Upper lobe of left lung (tissue), 6 donors: ENCODE measurements at regions not wholly inside any gene's neighbourhood (a gene's known extent, or its start where the extent isn't known, plus 50 kb on each side); places are given as distances from the start of the nearest gene placed in this dataset.

ENCODE experiments used
- ATAC-seq, 2 donors: fragments of 200-7000 bp; cut with Tn5 transposase; one replicate each; pipeline ENCODE4 v1.9.1; 2022; ENCODE audit warnings: mild to moderate bottlenecking in 2 of 2, moderate library complexity in 2 of 2; ENCODE audit not compliant: low FRiP score in 2 of 2
- DNase-seq, 2 donors: peaks; one replicate each; pipeline ENCODE4 v3.0.0-alpha.2; 2019 to 2020
- H3K27ac ChIP-seq, 4 donors: fragments of 200-600 bp; sonication (generic); one replicate each; pipeline ENCODE4 v1.5.1; 2016 to 2019
- H3K27me3 ChIP-seq, 4 donors: fragments of 200-600 bp; sonication (generic); one replicate each; pipeline ENCODE4 v1.5.1; 2017 to 2019
- H3K36me3 ChIP-seq, 4 donors: fragments of 200-600 bp; sonication (generic); one replicate each; pipeline ENCODE4 v1.5.1; 2016 to 2019
- H3K4me1 ChIP-seq, 4 donors: fragments of 200-600 bp; sonication (generic); one replicate each; pipeline ENCODE4 v1.5.1; 2018 to 2019
- H3K4me3 ChIP-seq, 4 donors: fragments of 200-600 bp; sonication (generic); one replicate each; pipeline ENCODE4 v1.5.1; 2017 to 2019; ENCODE audit warnings: mild to moderate bottlenecking in 2 of 4, moderate library complexity in 1 of 4
- H3K9me3 ChIP-seq, 4 donors: fragments of 200-600 bp; sonication (generic); one replicate each; pipeline ENCODE4 v1.5.1; 2018 to 2019
- EP300 ChIP-seq, 4 donors: sonication (generic); formaldehyde crosslinking; IDR thresholded peaks; one replicate each; pipeline ENCODE4 v1.5.1; 2017; ENCODE audit warnings: antibody characterized with exemption in 4 of 4, control low read depth in 2 of 4
- POLR2A ChIP-seq, 4 donors: fragments of 450-650 bp; IDR thresholded peaks; one replicate each; pipeline ENCODE4 v1.5.1; 2016 to 2017; ENCODE audit warnings: antibody characterized with exemption in 4 of 4, mild to moderate bottlenecking in 2 of 4
- POLR2AphosphoS5 ChIP-seq, 2 donors: sonication (generic); formaldehyde crosslinking; IDR thresholded peaks; one replicate each; pipeline ENCODE4 v1.5.1; 2017; ENCODE audit warnings: antibody characterized with exemption in 2 of 2
- WGBS, 2 donors: methylation state at CpG; one replicate each; pipeline ENCODE4 v1.1.5; 2017 to 2018; 5-methylcytosine and 5-hydroxymethylcytosine counted together
- TF ChIP-seq, protein P1 (sequence below), 6 experiments: fragments of 450-650 bp in 4 of 6; fragments of 200-600 bp in 2 of 6; sonication (generic) in 2 of 6; IDR thresholded peaks; one replicate each; pipeline ENCODE4 v1.5.1; 2016 to 2019; ENCODE audit warnings: antibody characterized with exemption in 6 of 6
- donor health status: DM: no; HTN: no; CAD: no; lungs with moderate emphysema.
- donor health status: DM: no; HTN: yes; CAD: no; lungs with severe emphysema.

GRCh38 chr14:38507299-38507698 lies 251.4 kb upstream of the CLEC14A start:
- H3K9me3 ChIP-seq = no peaks in the 10 kb centered on the region
- TF ChIP-seq POLR2AphosphoS5 (IDR thresholded peaks at IDR 0.05) = no peak
- TF ChIP-seq, protein P1, sequence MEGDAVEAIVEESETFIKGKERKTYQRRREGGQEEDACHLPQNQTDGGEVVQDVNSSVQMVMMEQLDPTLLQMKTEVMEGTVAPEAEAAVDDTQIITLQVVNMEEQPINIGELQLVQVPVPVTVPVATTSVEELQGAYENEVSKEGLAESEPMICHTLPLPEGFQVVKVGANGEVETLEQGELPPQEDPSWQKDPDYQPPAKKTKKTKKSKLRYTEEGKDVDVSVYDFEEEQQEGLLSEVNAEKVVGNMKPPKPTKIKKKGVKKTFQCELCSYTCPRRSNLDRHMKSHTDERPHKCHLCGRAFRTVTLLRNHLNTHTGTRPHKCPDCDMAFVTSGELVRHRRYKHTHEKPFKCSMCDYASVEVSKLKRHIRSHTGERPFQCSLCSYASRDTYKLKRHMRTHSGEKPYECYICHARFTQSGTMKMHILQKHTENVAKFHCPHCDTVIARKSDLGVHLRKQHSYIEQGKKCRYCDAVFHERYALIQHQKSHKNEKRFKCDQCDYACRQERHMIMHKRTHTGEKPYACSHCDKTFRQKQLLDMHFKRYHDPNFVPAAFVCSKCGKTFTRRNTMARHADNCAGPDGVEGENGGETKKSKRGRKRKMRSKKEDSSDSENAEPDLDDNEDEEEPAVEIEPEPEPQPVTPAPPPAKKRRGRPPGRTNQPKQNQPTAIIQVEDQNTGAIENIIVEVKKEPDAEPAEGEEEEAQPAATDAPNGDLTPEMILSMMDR (IDR thresholded peaks at IDR 0.05) = no peak
- DNase-seq = no peak
- H3K4me1 ChIP-seq = no peaks in the 10 kb centered on the region
- no peaks in the 10 kb centered on the region for H3K27me3 ChIP-seq
- no peak overlapping the region for H3K27ac ChIP-seq
- H3K36me3 ChIP-seq = no peaks in the 10 kb centered on the region
- no peak for ATAC-seq
- H3K4me3 ChIP-seq = no peak overlapping the region

DNA sequence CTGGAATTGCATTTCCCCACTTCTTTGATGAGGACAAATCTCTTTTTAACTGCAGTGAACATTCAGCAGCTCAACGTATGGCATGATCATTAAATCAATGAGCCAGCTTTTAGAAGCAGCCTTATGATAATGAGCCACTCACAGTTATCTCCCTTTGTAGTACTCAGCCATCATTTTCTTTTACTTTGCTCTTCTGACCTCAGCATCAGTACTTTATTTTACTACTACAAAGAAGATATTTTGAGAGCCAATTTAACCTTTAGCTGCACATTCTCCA lies 250.0 kb upstream of the CLEC14A start:
- H3K27ac ChIP-seq = no peak overlapping the region
- ATAC-seq = no peak
- 45 to 64% methylated on average over 1 of the region's 1 CpG for WGBS, 2 donors
- no peak for DNase-seq
- no peaks in the 10 kb centered on the region for H3K36me3 ChIP-seq
- TF ChIP-seq EP300 (IDR thresholded peaks at IDR 0.05) (no peak), POLR2AphosphoS5 (IDR thresholded peaks at IDR 0.05) (no peak), POLR2A (IDR thresholded peaks at IDR 0.05) (no peak)
- TF ChIP-seq, protein P1 (IDR thresholded peaks at IDR 0.05) = no peak
- no peaks in the 10 kb centered on the region for H3K9me3 ChIP-seq
- no peaks in the 10 kb centered on the region for H3K27me3 ChIP-seq
- H3K4me3 ChIP-seq = no peak overlapping the region
- H3K4me1 ChIP-seq = no peaks in the 10 kb centered on the region

DNA sequence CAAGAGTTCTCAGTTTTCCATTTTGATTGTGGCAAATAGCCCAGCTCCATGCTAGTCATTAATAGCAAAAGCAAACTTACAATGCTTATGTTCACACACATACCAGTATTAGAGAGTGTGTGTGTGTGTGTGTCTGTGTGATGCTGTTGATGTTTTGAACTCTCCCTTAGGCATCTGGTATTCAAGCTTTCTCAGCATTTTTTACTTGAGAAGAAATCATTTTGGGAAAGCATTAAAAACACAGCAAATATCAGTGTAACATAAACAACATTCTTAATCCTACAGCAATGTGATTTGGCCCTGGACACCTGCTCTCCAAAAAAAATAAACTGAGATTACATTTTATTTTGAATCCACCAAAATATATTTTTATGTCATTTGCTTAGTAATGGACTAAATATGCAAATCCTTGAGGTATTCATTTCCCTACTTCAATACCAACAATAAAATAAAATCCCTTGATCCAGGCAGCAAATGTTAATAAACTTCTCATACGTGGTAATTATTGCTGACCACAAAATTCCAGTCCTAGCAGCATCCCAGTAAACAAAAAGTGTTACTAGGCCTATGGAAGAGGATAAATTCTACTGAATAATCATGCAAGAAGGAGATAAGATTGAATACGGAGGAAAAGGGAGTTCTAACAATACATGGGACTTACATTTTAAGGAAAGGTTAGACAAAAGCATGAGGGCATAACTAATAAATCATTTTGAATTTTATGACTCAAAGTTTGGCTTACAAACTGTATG lies 249.5 kb upstream of the CLEC14A start:
- WGBS, 2 donors = 42 to 50% methylated on average over 2 of the region's 2 CpGs
- no peak for ATAC-seq
- H3K9me3 ChIP-seq = no peaks in the 10 kb centered on the region
- no peak for TF ChIP-seq POLR2A (IDR thresholded peaks at IDR 0.05)
- TF ChIP-seq, protein P1 (IDR thresholded peaks at IDR 0.05) = no peak
- no peak for TF ChIP-seq EP300 (IDR thresholded peaks at IDR 0.05)
- no peak for TF ChIP-seq POLR2AphosphoS5 (IDR thresholded peaks at IDR 0.05)
- no peaks in the 10 kb centered on the region for H3K27me3 ChIP-seq
- no peak overlapping the region for H3K27ac ChIP-seq
- H3K36me3 ChIP-seq = no peaks in the 10 kb centered on the region
- H3K4me3 ChIP-seq = no peak overlapping the region
- no peaks in the 10 kb centered on the region for H3K4me1 ChIP-seq
- DNase-seq = no peak

- 62 to 71% methylated on average over 1 of the region's 1 CpG for WGBS, 2 donors
- Histone ChIP-seq H3K36me3 (no peaks in the 10 kb centered on the region), H3K9me3 (no peaks in the 10 kb centered on the region), H3K4me3 (no peak overlapping the region), H3K27me3 (no peaks in the 10 kb centered on the region), H3K4me1 (no peaks in the 10 kb centered on the region), H3K27ac (no peak overlapping the region)
- DNase-seq (no peak), ATAC-seq (no peak)
- no peak for TF ChIP-seq EP300 (IDR thresholded peaks at IDR 0.05)
- no peak for TF ChIP-seq POLR2A (IDR thresholded peaks at IDR 0.05)
- no peak for TF ChIP-seq POLR2AphosphoS5 (IDR thresholded peaks at IDR 0.05)
- TF ChIP-seq, protein P1 (IDR thresholded peaks at IDR 0.05) = no peak
Observed at GRCh38 chr14:38504175-38504574, 248.3 kb upstream of the CLEC14A start.

DNA sequence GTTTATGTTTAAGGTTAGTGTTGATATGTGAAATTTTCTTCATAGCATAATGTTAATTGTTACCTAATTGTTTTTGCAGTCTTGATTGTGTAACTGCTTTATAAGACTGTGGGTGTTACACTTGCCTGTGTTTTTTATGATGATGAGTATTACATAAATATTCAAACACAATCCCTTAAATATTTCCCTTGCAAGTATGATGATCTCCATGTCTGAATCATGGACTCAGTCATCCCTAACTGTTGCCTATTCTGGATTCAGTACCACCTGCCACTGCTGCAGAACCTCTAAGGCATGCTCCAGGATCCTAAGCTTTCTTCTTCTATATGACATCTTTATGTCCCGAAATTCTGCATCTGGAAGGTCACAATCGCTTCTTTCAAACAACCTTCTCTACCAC lies 246.3 kb upstream of the CLEC14A start:
- Histone ChIP-seq H3K27me3 (no peaks in the 10 kb centered on the region), H3K9me3 (no peaks in the 10 kb centered on the region), H3K27ac (no peak overlapping the region), H3K36me3 (no peaks in the 10 kb centered on the region), H3K4me3 (no peak overlapping the region), H3K4me1 (no peaks in the 10 kb centered on the region)
- no peak for ATAC-seq
- WGBS, 2 donors = 89 to 94% methylated on average over 2 of the region's 2 CpGs
- no peak for TF ChIP-seq EP300 (IDR thresholded peaks at IDR 0.05)
- TF ChIP-seq, protein P1 (IDR thresholded peaks at IDR 0.05) = no peak
- no peak for TF ChIP-seq POLR2AphosphoS5 (IDR thresholded peaks at IDR 0.05)
- TF ChIP-seq POLR2A (IDR thresholded peaks at IDR 0.05) = no peak
- no peak for DNase-seq
